Activated CD4-positive, alpha-beta T cell treated with anti-CD3 and anti-CD28 coated beads, Interleukin-2, amount 50 U/mL, for 24 hours (primary cell): ENCODE measurements at regions not wholly inside any gene's neighbourhood (a gene's known extent, or its start where the extent isn't known, plus 50 kb on each side); places are given as distances from the start of the nearest gene placed in this dataset.
"Not testable (repeated sequence)": the region's sequence is repeated elsewhere in the genome, so short reads cannot be mapped to it uniquely, and the experiment has no call there.

Experiments used
- DNase-seq, 2 donors: peaks; one replicate each; pipeline ENCODE4 v3.0.0-alpha.2; 2020; ENCODE audit warnings: low read depth in 1 of 2, low spot score in 1 of 2

DNA sequence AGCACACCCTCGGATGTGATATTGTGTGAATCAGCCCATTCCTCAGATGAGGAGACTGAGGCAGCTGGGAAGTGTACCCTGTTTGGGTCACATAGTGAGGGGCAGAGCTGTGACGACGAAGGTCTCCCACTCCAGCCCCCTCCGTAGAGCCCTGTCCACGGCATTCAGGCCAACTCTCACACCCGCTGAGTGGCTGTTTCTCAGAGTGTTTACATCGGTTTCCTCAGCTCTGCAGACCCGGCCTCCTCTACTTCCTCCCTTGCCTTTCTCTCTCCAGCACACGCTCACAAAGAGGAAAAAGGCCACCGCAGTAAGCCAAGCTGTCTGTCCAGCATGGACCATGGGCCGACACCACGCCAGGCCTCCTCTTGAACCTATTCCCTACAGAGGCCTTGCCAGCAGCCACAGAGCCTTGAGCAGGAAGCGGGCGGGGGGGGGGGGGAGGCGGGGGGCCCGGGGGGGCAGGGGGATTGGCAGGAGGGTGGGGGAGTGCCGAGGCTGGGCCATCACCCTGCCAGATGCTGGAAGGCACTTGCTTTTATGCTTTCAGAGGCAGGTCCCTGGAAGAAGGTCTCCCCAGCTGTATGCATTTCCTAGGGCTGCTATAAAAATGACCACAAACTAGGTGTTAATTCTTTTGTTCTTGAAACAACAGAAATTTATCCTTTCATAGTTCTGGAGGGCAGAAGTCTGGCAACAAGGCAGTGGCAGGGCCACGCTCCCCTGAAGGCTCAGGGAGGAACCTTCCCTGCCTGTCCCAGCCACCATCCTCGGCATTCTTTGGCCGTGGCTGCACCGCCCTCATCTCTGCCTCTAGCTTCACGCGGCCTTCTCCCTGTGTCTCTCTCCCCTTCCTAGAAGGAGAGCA lies 178.4 kb downstream of the PSMG1 start:
- no peak for DNase-seq

DNA sequence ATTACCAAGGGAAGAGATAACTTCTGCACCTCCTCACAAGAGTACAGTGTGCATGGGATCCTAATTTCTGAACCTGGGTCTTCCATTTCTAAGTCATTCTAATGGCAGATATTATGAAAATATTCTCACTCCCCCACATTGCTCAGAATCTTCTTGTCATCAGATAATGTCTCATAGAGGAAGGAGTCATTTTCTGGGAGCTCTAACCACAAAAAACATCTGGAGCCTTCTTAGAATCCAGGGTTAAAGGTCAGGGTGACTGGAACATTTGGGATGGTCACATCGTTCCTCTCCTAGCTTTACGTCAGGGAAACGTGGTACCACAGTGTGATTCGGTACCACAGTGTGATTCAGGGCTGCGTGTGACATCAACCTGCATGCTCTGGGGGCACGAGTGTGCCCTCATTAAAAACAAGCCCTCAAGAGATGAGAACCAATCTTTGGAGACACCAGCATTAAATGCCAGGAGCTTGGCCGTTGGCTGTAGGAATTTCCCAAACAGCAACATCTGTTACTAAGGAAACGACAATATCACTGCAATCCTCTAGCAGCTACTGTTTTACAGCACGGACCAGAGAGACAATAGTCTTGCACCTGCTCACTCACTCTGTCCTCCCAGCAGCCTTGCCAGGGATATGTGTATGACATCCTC lies 179.1 kb downstream of the PSMG1 start:
- no peak for DNase-seq

GRCh38 chr21:39001341-39001740 lies 181.9 kb downstream of the PSMG1 start:
- no peak for DNase-seq

GRCh38 chr21:39000496-39000895 lies 182.8 kb downstream of the PSMG1 start:
- DNase-seq = no peak

GRCh38 chr21:38999161-38999560 lies 184.1 kb downstream of the PSMG1 start:
- DNase-seq = no peak

- DNase-seq = not testable (repeated sequence)
These were observed 185.0 kb downstream of the PSMG1 start for GRCh38 chr21:38998281-38998680.

DNA sequence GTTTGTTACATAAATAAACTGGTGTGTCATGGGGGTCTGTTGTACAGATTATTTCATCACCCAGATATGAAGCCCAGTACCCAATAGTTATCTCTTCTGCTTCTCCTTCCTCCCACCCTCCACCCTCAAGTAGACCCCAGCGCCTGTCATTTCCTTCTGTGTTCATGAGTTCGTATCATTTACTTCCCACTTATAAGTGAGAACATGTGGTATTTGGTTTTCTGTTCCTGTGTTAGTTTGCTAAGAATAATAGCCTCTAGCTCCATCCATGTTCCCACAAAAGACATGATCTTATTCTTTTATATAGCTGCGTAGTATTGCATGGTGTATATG lies 185.4 kb downstream of the PSMG1 start:
- not testable (repeated sequence) for DNase-seq

DNA sequence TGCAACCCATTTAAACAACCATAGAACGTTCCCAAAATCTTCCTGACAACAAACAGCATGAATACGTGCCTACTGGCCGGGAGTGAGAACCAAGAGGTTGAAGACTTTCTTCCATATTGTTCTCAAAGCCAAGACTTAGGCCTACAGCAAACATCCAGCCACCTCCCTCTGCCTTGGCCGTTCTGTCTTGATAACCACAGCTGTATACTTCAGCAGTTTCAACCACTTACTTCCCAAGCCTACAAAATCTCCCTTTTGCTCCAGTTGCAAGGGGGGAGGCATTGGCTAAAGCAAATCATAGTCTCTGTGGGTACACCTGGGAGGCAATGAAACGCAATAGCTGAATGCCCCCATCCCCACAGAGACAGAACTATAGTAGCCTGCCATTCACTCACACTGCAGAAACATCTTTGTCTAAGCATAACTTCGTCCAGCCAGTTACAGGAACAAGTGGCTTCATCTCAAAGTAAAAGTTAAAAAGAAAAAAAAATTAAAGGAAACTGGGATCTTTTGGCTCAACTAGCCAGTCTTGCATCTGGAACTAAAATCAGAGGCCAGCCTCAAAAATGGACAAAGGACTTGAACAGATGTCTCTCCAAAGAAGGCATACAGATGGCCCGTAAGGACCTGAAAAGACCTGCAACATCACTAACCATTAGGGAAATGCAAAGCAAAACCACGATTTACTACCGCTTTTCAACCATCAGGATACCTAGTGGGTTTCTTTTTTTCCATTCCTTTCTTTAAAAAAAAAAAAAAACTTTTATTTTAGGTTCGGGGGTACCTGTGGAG lies 186.0 kb downstream of the PSMG1 start:
- DNase-seq = no peak

GRCh38 chr21:38996355-38996754 lies 186.9 kb downstream of the PSMG1 start:
- no peak for DNase-seq

DNA sequence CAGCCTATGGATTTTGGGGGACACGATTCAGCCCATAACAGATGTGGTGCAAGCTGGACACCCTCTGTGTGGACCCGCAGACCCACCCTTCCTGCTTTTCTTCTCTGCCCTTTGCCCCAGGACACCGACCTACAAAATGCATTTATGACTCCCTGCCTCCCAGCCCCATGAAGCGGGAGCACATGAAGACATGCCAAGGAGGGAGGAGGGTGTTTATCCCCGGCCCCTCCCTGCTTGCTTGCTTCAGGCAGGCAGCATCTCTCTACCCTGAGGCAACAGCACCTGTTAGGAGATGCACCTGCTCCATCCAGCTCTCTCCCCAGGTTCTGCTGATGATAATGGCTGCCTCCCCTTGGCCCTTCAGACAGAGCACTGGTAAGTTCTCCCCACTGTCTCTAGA lies 187.5 kb downstream of the PSMG1 start:
- no peak for DNase-seq

DNA sequence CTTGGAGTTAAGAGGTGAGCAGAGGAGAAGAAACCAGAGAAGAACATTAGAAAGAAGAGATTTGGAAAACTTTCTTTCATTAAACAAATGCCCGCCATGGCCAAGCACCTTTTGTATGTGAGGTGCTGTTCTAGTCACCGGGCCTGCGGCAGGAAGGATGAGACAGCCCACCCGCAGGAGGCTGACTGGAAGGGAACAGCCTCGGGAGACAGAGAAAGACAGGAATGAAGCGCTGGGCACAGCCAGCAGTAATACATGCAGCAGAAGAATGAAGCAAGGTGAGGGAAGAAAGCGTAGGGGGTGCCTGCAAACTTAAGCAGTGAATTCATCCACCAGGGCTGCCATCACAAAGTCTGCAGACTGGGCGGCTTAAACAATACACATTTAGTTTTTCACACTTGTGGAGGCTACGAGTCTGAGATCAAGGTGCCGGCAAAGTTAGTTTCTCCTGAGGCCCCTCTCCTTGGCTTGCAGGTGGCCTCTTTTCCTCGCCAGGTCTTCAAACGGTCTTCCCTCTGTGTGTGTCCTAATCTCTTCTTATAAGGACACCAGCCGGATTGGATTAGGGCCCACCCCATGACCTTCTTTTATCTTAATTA lies 188.1 kb downstream of the PSMG1 start:
- no peak for DNase-seq

DNA sequence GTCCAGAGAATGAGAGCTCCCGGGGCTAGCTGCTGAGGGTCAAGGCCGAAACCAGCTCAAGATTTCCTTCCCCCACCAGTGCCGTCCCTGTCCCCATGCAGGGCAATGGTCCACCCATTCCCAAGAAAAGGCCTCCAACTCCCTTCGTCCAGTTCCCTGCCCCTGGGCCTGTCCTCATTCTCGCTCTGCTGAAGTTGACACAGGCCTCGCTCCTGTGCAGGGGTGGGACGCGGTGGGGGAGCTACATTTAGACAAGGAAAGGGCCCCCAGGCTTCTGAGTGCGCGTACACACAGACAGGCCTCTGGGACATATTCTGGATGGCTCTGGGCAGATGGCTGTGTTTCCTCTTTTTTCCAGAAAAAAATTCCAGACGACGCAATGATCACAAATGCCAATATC lies 188.3 kb downstream of the ETS2 start:
- DNase-seq = no peak

GRCh38 chr21:38993561-38993960 lies 187.8 kb downstream of the ETS2 start:
- DNase-seq = no peak

DNA sequence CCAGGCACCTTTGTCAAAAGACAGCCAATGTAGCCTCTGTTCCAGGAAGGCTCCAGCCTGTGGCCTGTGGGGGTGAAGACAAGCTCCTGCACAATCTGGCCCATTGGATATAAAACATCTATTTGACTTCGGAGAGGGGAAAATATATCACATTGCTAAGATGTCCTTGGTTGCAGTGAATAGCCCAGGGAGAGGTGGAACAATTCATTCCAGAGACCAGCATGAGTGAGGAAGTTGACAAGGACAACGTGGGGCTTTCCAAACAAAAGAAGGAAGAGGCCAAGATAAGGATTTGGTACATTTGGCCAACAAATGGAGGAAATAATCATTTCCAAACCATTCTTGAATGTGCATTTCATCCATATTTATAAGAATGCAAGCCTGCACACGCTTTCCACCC lies 187.0 kb downstream of the ETS2 start:
- DNase-seq = no peak

- DNase-seq = no peak
These were observed 184.7 kb downstream of the ETS2 start for GRCh38 chr21:38990424-38990794.

GRCh38 chr21:38989745-38990423 lies 184.2 kb downstream of the ETS2 start:
- DNase-seq = no peak

DNA sequence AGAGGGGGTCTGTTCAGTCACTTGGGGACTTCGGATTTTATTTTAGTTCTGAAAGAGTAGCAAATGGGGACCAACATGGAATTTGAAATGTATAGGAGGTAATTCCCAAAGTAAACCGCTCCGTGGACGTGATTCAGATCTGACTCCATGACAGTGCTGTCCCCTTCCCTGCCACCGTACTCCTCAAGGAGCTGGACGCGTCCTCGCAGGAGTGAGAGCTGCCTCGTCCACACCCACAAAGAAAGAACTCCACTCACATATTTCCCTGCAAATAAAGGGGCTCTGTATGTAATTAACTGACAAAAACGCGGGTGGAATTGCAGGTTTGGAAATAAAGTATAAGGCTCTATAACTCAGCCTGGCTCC lies 183.6 kb downstream of the ETS2 start:
- no peak for DNase-seq

DNA sequence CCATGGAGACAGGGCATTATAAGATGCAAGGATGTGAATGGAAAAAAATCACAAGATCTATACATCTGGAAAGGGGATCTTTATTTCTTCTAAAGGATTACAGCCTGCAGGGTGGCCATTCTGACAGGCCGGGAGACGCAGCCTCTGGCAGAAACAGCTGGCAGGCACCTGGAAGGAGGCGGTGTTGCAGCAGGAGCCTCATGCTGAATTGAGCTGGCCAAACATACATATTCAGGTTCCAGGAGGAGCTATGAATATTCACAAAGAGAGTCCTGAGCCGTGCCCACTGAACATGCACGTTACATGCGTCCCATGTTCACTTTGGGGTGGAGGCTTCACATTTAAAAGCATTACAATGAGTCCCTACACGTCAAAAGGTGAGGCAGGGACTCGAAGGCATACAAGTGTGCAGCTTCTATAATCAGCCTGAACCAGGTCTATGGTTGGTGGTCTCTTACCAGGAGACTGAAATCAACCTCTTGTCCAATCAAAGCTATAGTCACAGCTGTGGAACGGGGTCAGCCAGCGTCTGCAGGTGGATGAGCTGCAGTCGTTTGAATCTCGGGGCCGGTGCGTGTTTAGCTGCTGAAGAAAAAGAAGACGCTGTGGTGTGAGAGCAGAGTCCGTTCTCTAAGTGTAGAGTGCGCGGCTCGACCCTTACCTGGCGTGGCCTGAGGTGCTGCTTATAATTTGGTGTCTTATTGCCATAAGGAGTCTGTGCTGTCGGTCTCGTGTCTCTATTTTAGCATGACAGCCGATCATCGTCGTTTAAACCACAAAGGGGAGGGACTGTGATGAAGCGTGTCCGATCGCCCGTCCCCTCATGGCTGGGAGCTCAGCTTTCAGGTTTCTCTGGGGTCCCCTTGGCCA lies 183.0 kb downstream of the ETS2 start:
- no peak for DNase-seq

DNA sequence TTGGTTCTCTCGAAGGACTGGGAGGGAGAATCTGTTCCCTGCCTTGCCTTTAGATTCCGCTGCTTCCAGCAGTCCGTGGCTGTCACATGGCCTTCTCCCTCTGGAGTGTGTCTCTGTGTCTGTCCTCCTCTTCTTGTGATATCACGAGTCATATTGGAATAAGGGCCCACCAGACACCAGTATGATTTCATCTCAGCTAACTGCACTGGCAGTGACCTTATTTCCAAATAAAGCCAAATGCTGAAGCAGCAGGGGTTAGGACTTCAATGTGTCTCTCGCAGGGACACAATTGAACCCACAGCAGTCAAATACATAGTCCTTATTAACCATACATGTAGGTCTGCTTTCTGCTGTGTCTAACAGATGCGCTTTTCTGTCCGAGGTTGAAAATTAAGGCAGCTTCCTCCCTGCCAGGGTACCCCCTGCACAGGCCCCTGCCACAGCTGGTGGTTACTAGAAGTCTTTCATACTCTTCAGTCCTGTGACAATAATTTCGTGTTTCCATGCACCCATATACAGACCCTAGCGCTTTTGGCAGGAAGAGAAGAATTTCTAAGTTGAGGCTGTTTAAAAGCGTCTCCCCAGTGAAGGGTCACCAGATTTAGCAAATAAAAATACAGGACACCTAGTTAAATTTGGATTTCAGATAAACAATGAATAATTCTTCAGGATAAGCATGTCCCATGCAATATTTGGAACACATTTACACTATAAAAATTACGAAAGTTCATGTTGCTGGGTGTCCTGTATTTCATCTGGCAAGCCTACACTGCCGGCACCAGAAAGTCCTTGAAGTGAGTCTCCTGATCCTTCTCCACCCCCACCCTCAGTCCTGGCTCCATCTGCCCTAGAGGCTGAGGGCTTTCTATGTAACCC lies 182.1 kb downstream of the ETS2 start:
- no peak for DNase-seq
